GM23248 (cell line): ENCODE measurements at regions not wholly inside any gene's neighbourhood (a gene's known extent, or its start where the extent isn't known, plus 50 kb on each side); places are given as distances from the start of the nearest gene placed in this dataset.
A peak's percentile ranks its signal among the peaks of the same experiment; 100 is the strongest.

Experiments
- DNase-seq: peaks from one replicate; pipeline ENCODE4 v3.0.0-alpha.2; 2015
- H2AFZ ChIP-seq: fragments of 200-600 bp; sonication (generic); 2 replicates; pipeline ENCODE4 v1.6.1; 2016; ENCODE audit warnings: antibody characterized with exemption
- H3F3A ChIP-seq: fragments of 200-600 bp; sonication (generic); 2 replicates; pipeline ENCODE4 v1.6.1; 2016; ENCODE audit warnings: mild to moderate bottlenecking, antibody characterized with exemption, mixed run types; ENCODE audit not compliant: insufficient read depth
- H3K27ac ChIP-seq: fragments of 200-600 bp; sonication (generic); 2 replicates; pipeline ENCODE4 v1.5.1; 2016; ENCODE audit warnings: mild to moderate bottlenecking
- H3K27me3 ChIP-seq: fragments of 200-600 bp; sonication (generic); replicated peaks from 2 replicates; pipeline ENCODE4 v1.6.1; 2016; ENCODE audit warnings: mild to moderate bottlenecking; ENCODE audit not compliant: insufficient read depth
- H3K36me3 ChIP-seq: fragments of 200-600 bp; sonication (generic); 2 replicates; pipeline ENCODE4 v1.6.1; 2016; ENCODE audit warnings: low read depth, mild to moderate bottlenecking
- H3K4me1 ChIP-seq: fragments of 200-600 bp; sonication (generic); 2 replicates; pipeline ENCODE4 v1.6.1; 2016; ENCODE audit warnings: mild to moderate bottlenecking; ENCODE audit not compliant: insufficient read depth
- H3K4me2 ChIP-seq: fragments of 200-600 bp; sonication (generic); one replicate; pipeline ENCODE4 v1.6.1; 2016; ENCODE audit warnings: mild to moderate bottlenecking; ENCODE audit not compliant: unreplicated experiment
- H3K4me3 ChIP-seq: fragments of 200-600 bp; sonication (generic); 2 replicates; pipeline ENCODE4 v1.5.1; 2016; ENCODE audit warnings: mild to moderate bottlenecking
- H3K79me2 ChIP-seq: fragments of 200-600 bp; sonication (generic); 2 replicates; pipeline ENCODE4 v1.6.1; 2016; ENCODE audit warnings: mild to moderate bottlenecking; ENCODE audit not compliant: insufficient read depth
- H3K9ac ChIP-seq: fragments of 200-600 bp; sonication (generic); 2 replicates; pipeline ENCODE4 v1.6.1; 2016; ENCODE audit warnings: mild to moderate bottlenecking
- H3K9me2 ChIP-seq: fragments of 200-600 bp; sonication (generic); 2 replicates; pipeline ENCODE4 v1.6.1; 2016; ENCODE audit warnings: mixed run types, mild to moderate bottlenecking, moderate library complexity; ENCODE audit not compliant: insufficient read depth
- H3K9me3 ChIP-seq: fragments of 200-600 bp; sonication (generic); one replicate; pipeline ENCODE4 v1.6.1; 2017; ENCODE audit warnings: low read depth
- H4K20me1 ChIP-seq: fragments of 200-600 bp; sonication (generic); 2 replicates; pipeline ENCODE4 v1.6.0; 2016; ENCODE audit not compliant: insufficient read depth
- EZH2 ChIP-seq: fragments of 200-600 bp; sonication (generic); IDR thresholded peaks from 2 replicates; pipeline ENCODE4 v1.6.1; 2018; ENCODE audit warnings: antibody characterized with exemption, mild to moderate bottlenecking; ENCODE audit not compliant: insufficient read depth, poor library complexity, severe bottlenecking
- EZH2phosphoT487 ChIP-seq: fragments of 200-600 bp; sonication (generic); IDR thresholded peaks from 2 replicates; pipeline ENCODE4 v1.6.1; 2018; ENCODE audit warnings: antibody characterized with exemption, moderate library complexity, mild to moderate bottlenecking, low read depth; ENCODE audit not compliant: insufficient read depth
- WGBS, 2 experiments: methylation state at CpG; one replicate each; pipeline ENCODE4 v1.1.6; 2015 to 2017; ENCODE audit warnings: low lambda C conversion rate in 2 of 2, low coverage in 1 of 2; ENCODE audit errors: missing lambda C conversion rate in 2 of 2; 5-methylcytosine and 5-hydroxymethylcytosine counted together
- in situ Hi-C: fragments of 300-500 bp; cut with MboI; formaldehyde crosslinking; loops from 2 replicates; pipeline ENCODE4 v1.15.0; 2020

DNA sequence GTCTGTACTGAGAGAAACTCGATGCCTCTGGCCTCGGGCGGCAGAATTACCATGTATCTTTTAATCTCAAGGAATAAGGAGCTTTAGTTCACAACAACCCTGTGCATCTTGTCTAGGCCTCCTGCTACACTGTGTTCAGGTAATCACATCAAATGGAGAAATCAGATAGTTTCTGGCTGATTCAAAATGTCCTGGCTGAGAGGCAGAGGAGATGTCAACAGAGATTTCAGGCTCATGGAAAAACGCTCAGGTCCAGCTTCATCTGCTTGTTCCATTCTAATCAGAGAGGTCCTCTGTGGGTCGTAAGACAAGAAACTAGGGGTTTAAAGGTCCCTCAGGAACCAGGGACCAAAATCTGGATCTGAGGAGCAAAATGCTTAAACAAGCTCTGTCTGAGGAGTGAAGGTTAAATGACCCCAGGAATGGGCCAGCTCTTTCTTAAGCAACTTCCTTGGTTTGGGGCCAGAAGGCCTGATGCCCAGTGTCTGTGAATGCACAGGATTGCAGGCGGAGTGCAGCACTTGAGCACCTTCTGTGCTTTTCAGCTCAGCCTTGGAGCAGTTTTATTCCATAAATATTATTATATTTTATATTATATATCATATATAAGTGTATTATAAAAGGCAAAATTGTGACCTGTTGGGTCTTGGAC, 170.2 kb upstream of the PRICKLE1 start:
- no peak overlapping the region for H3K4me3 ChIP-seq
- no peaks in the 10 kb centered on the region for H3K79me2 ChIP-seq
- H4K20me1 ChIP-seq = no peaks in the 10 kb centered on the region
- H3K4me2 ChIP-seq = no peak overlapping the region
- no peak overlapping the region for H3K27ac ChIP-seq
- H3K9me2 ChIP-seq = no peaks in the 10 kb centered on the region
- TF ChIP-seq EZH2 (no peak), EZH2phosphoT487 (no peak)
- peaks cover 20% of the 10 kb centered on the region; the same call in 1 of the 2 replicates for H3F3A ChIP-seq
- in situ Hi-C loops = no loop called here
- H2AFZ ChIP-seq = no peak overlapping the region
- 72 to 80% methylated on average over 6 of the region's 6 CpGs for WGBS, 2 experiments
- no peaks in the 10 kb centered on the region for H3K36me3 ChIP-seq
- H3K27me3 ChIP-seq = no peaks in the 10 kb centered on the region
- no peaks in the 10 kb centered on the region for H3K9me3 ChIP-seq
- peak; percentile 74 for DNase-seq
- no peak overlapping the region for H3K9ac ChIP-seq
- H3K4me1 ChIP-seq = peaks cover 39% of the 10 kb centered on the region

DNA sequence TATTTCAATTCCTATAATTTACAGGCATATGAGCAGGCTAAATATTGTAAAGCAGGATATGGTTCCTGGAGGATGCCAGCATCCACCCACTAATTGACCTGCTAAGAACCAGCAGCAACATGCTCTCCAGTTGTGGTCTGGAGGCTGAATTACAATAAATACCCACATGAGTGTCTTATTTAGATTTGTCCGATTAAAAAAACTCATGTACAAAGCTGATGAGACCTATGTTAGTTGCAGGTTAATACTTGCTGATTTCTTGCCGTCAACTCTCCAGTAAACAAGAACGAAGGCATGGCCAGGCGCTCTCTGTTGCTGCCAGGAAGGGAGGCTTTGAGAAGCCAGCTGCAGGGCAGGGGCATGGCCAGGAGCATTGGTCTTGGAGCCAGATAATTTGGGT, 169.3 kb upstream of the PRICKLE1 start:
- no peak for TF ChIP-seq EZH2
- TF ChIP-seq EZH2phosphoT487 = no peak
- Histone ChIP-seq H3K27ac (no peak overlapping the region), H2AFZ (no peak overlapping the region), H3K9ac (no peak overlapping the region), H3K79me2 (no peaks in the 10 kb centered on the region), H4K20me1 (no peaks in the 10 kb centered on the region), H3K9me2 (no peaks in the 10 kb centered on the region), H3K4me2 (no peak overlapping the region), H3K4me1 (peaks cover 39% of the 10 kb centered on the region), H3K36me3 (no peaks in the 10 kb centered on the region), H3K4me3 (no peak overlapping the region), H3K27me3 (no peaks in the 10 kb centered on the region), H3K9me3 (no peaks in the 10 kb centered on the region), H3F3A (peaks cover 20% of the 10 kb centered on the region; the same call in 1 of the 2 replicates)
- in situ Hi-C loops = no loop called here
- WGBS, 2 experiments = 89 to 93% methylated on average over 4 of the region's 4 CpGs
- no peak for DNase-seq

DNA sequence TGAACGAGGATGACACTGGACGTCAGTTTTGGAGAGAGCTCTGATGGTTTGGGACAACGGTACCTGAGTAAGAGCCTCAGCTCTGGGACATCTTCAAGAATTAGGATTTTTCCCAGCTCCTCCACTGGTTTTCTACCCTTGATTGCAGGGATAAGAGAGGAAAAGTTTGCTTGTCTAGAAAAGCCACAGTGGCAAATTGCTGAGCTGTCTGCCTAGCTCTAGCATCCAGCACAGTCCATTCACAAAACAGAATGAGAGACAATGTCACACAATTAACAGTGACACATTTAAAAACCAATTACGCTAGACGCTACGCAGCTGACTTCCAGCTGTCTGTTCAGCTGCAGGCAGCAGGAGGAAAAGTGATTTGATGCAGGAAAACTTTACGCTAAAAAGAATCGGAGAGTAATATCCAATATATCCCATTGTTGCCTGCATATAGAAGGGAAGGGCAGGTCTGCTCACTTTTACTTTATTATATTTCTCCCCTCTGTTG, 168.1 kb upstream of the PRICKLE1 start:
- no peak overlapping the region for H3K9ac ChIP-seq
- H3K9me3 ChIP-seq = no peaks in the 10 kb centered on the region
- no peaks in the 10 kb centered on the region for H3K27me3 ChIP-seq
- in situ Hi-C loops = no loop called here
- H3K4me2 ChIP-seq = peak overlapping the region; percentile 62
- H3K79me2 ChIP-seq = no peaks in the 10 kb centered on the region
- no peak overlapping the region for H3K4me3 ChIP-seq
- peaks cover 39% of the 10 kb centered on the region for H3K4me1 ChIP-seq
- H3K27ac ChIP-seq = no peak overlapping the region; the same call in 1 of the 2 replicates
- H3K9me2 ChIP-seq = no peaks in the 10 kb centered on the region
- H2AFZ ChIP-seq = no peak overlapping the region
- H4K20me1 ChIP-seq = no peaks in the 10 kb centered on the region
- no peaks in the 10 kb centered on the region for H3K36me3 ChIP-seq
- DNase-seq = peak; percentile 18
- TF ChIP-seq EZH2phosphoT487 = no peak
- TF ChIP-seq EZH2 = no peak
- H3F3A ChIP-seq = peaks cover 20% of the 10 kb centered on the region; the same call in 1 of the 2 replicates
- WGBS, 2 experiments = 93% methylated on average over 8 of the region's 8 CpGs

DNA sequence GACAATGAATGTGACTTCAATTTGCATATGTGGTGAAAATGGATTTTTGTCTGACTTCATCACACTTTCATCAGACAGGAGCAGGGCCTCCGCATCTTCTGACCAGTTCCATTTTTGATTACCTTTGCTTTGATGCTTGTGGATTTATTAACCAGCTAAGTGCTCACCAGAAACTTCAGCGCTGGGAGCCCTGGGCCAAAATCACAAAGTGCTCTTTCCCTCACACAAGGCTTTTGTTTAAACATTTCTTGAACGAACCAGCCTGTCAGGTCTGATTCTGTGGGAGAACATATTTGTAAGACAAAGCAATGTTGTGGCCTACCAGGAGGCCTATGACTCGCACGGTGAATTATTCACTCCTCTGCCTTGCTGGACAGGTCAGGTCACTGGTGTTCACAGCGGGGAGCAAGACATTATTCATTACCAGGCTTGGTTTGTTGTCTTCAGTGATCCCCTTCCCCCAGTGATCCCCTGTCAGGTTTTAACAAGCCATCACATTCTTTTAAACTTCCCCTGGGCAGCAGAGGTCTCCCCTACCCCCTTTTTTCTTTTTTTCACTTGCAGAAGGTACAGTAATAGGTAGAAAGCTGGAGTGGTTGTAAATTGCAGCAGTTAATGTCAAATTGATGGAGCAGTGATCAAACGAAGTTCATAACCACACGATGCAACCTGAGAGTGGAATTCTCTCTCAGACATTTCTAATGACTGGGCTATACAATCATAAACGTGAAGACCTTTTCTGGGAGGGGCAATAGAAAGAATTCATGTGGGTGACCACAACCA, 167.5 kb upstream of the PRICKLE1 start:
- Histone ChIP-seq H3K79me2 (no peaks in the 10 kb centered on the region), H3K27ac (peak overlapping the region; percentile 73), H3F3A (peaks cover 20% of the 10 kb centered on the region; the same call in 1 of the 2 replicates), H3K9me2 (no peaks in the 10 kb centered on the region), H4K20me1 (no peaks in the 10 kb centered on the region), H2AFZ (peak overlapping the region; percentile 49; the same call in 1 of the 2 replicates), H3K36me3 (no peaks in the 10 kb centered on the region), H3K4me3 (peak overlapping the region; percentile 26), H3K9me3 (no peaks in the 10 kb centered on the region), H3K4me2 (peak overlapping the region; percentile 62), H3K9ac (peak overlapping the region; percentile 27), H3K27me3 (no peaks in the 10 kb centered on the region), H3K4me1 (peaks cover 36% of the 10 kb centered on the region)
- no peak for TF ChIP-seq EZH2
- TF ChIP-seq EZH2phosphoT487 = no peak
- in situ Hi-C loops = no loop called here
- WGBS, 2 experiments = 24 to 25% methylated on average over 9 of the region's 9 CpGs
- DNase-seq = peak; percentile 92
